ENCODE measurements at regions not wholly inside any gene's neighbourhood (a gene's known extent, or its start where the extent isn't known, plus 50 kb on each side); places are given as distances from the start of the nearest gene placed in this dataset.
"Not testable (repeated sequence)": the region's sequence is repeated elsewhere in the genome, so short reads cannot be mapped to it uniquely, and the experiment has no call there.

GRCh38 chrX:35499071-35499862, 298.9 kb upstream of the MAGEB16 start:
- no peak for DNase-seq
- Mint-ChIP-seq H3K36me3 (ENCODE audit: low read depth) (no peaks in the 10 kb centered on the region), H3K27ac (no peak overlapping the region), H3K4me3 (no peak overlapping the region), H3K27me3 (no peaks in the 10 kb centered on the region), H3K9me3 (no peaks in the 10 kb centered on the region), H3K4me1 (ENCODE audit: low read depth) (no peaks in the 10 kb centered on the region)
- no peak for ATAC-seq (ENCODE audit: poor library complexity)
- Histone ChIP-seq H3K27me3 (ENCODE audit: control insufficient read depth in 1 of 2, insufficient read depth in 2 of 2, low read length in 2 of 2) (no peaks in the 10 kb centered on the region), H3K4me3 (ENCODE audit: low read length) (no peak overlapping the region), H3K4me1 (ENCODE audit: insufficient read depth, low read length) (no peaks in the 10 kb centered on the region), H3K27ac (ENCODE audit: low read depth in 1 of 2, low read length in 2 of 2) (no peak overlapping the region), H3K9me3 (ENCODE audit: control insufficient read depth in 1 of 2, insufficient read depth in 1 of 2, low read length in 2 of 2) (peaks cover 0 to 7% of the 10 kb centered on the region in 2 experiments), H3K36me3 (ENCODE audit: insufficient read depth, low read length) (no peaks in the 10 kb centered on the region)
- intact Hi-C loops (cut with DNase I, micrococcal nuclease) = no loop called here
- ChIA-PET POLR2A (no interaction called here), CTCF (no interaction called here)
- TF ChIP-seq, protein P1, sequence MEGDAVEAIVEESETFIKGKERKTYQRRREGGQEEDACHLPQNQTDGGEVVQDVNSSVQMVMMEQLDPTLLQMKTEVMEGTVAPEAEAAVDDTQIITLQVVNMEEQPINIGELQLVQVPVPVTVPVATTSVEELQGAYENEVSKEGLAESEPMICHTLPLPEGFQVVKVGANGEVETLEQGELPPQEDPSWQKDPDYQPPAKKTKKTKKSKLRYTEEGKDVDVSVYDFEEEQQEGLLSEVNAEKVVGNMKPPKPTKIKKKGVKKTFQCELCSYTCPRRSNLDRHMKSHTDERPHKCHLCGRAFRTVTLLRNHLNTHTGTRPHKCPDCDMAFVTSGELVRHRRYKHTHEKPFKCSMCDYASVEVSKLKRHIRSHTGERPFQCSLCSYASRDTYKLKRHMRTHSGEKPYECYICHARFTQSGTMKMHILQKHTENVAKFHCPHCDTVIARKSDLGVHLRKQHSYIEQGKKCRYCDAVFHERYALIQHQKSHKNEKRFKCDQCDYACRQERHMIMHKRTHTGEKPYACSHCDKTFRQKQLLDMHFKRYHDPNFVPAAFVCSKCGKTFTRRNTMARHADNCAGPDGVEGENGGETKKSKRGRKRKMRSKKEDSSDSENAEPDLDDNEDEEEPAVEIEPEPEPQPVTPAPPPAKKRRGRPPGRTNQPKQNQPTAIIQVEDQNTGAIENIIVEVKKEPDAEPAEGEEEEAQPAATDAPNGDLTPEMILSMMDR (IDR thresholded peaks at IDR 0.05) = no peak

DNA sequence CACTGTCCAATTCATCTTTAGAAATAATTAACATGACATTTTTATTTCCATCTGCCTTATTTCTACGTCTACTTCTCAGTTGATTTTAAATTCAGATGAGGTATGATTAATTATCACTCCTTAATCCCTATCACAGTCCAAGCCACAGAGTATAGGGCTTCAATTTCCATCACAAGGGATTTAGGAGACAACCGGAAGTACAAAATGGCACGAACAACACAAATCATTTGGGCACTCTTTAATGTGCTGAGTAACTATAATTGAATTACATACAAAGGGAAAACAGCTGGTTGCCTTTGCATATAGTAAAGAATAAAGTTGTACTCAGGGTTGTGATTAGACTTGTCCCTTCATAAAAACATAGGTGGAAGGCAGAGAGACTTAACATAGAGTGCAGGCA, 290.4 kb upstream of the MAGEB16 start:
- POLR2A ChIA-PET = no interaction called here
- Mint-ChIP-seq H3K9me3 (no peaks in the 10 kb centered on the region), H3K4me1 (ENCODE audit: low read depth) (no peaks in the 10 kb centered on the region), H3K36me3 (ENCODE audit: low read depth) (no peaks in the 10 kb centered on the region), H3K27ac (no peak overlapping the region), H3K27me3 (no peaks in the 10 kb centered on the region), H3K4me3 (no peak overlapping the region)
- no peak for ATAC-seq (ENCODE audit: poor library complexity)
- no peak overlapping the region for H3K4me3 ChIP-seq (ENCODE audit: low read length)
- no peaks in the 10 kb centered on the region for H3K9me3 ChIP-seq (ENCODE audit: control insufficient read depth in 1 of 2, insufficient read depth in 1 of 2, low read length in 2 of 2)
- CTCF ChIA-PET = no interaction called here
- intact Hi-C loops (cut with DNase I, micrococcal nuclease) = no loop called here
- H3K4me1 ChIP-seq (ENCODE audit: insufficient read depth, low read length) = no peaks in the 10 kb centered on the region
- no peak for DNase-seq
- TF ChIP-seq, protein P1 (IDR thresholded peaks at IDR 0.05) = no peak
- H3K27me3 ChIP-seq (ENCODE audit: control insufficient read depth in 1 of 2, insufficient read depth in 2 of 2, low read length in 2 of 2) = no peaks in the 10 kb centered on the region
- H3K27ac ChIP-seq (ENCODE audit: low read depth in 1 of 2, low read length in 2 of 2) = no peak overlapping the region
- H3K36me3 ChIP-seq (ENCODE audit: insufficient read depth, low read length) = no peaks in the 10 kb centered on the region

GRCh38 chrX:35548003-35548402, 250.1 kb upstream of the MAGEB16 start:
- H3K36me3 ChIP-seq (ENCODE audit: insufficient read depth, low read length); H3K27me3 ChIP-seq (ENCODE audit: control insufficient read depth in 1 of 2, insufficient read depth in 2 of 2, low read length in 2 of 2); POLR2A ChIA-PET; intact Hi-C loops (cut with DNase I, micrococcal nuclease); H3K4me1 Mint-ChIP-seq (ENCODE audit: low read depth); H3K36me3 Mint-ChIP-seq (ENCODE audit: low read depth); H3K27me3 Mint-ChIP-seq; DNase-seq; H3K27ac Mint-ChIP-seq; H3K4me3 Mint-ChIP-seq; H3K4me1 ChIP-seq (ENCODE audit: insufficient read depth, low read length); H3K9me3 Mint-ChIP-seq; H3K4me3 ChIP-seq (ENCODE audit: low read length); H3K27ac ChIP-seq (ENCODE audit: low read depth in 1 of 2, low read length in 2 of 2); CTCF ChIA-PET; ATAC-seq (ENCODE audit: poor library complexity); H3K9me3 ChIP-seq (ENCODE audit: control insufficient read depth in 1 of 2, insufficient read depth in 1 of 2, low read length in 2 of 2): not testable (repeated sequence)

DNA sequence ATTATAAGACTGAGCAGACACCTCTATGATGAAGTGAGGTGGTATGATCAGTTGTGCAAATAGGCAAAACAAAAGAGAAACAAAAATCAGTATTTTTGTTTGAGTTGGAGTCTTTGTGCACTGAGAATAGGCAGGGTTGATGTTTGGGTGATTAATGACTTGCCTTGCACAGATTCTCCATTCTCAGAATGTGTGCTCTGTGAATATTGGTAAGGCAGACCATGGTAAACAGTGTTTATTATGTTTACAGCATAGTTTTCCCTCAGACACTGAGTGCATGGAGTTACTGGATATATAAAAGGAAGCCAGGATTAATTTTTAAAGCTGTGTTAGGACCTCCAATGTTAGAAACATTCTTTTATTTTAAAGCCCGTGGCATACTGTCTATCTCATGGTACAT, 240.2 kb upstream of the MAGEB16 start:
- no peaks in the 10 kb centered on the region for H3K27me3 ChIP-seq (ENCODE audit: control insufficient read depth in 1 of 2, insufficient read depth in 2 of 2, low read length in 2 of 2)
- TF ChIP-seq, protein P1 (IDR thresholded peaks at IDR 0.05) = no peak
- Mint-ChIP-seq H3K4me3 (no peak overlapping the region), H3K27me3 (no peaks in the 10 kb centered on the region), H3K4me1 (ENCODE audit: low read depth) (no peaks in the 10 kb centered on the region), H3K27ac (no peak overlapping the region), H3K9me3 (no peaks in the 10 kb centered on the region), H3K36me3 (ENCODE audit: low read depth) (no peaks in the 10 kb centered on the region)
- intact Hi-C loops (cut with DNase I, micrococcal nuclease) = no loop called here
- H3K9me3 ChIP-seq (ENCODE audit: control insufficient read depth in 1 of 2, insufficient read depth in 1 of 2, low read length in 2 of 2) = peaks cover 0 to 7% of the 10 kb centered on the region in 2 experiments
- CTCF ChIA-PET = no interaction called here
- no peaks in the 10 kb centered on the region for H3K36me3 ChIP-seq (ENCODE audit: insufficient read depth, low read length)
- H3K4me3 ChIP-seq (ENCODE audit: low read length) = no peak overlapping the region
- POLR2A ChIA-PET = no interaction called here
- DNase-seq = no peak
- no peak for ATAC-seq (ENCODE audit: poor library complexity)
- H3K27ac ChIP-seq (ENCODE audit: low read depth in 1 of 2, low read length in 2 of 2) = no peak overlapping the region
- no peaks in the 10 kb centered on the region for H3K4me1 ChIP-seq (ENCODE audit: insufficient read depth, low read length)

All from CD4-positive, alpha-beta T cell (primary cell).